SW 1271 (cell line): ENCODE measurements at regions not wholly inside any gene's neighbourhood (a gene's known extent, or its start where the extent isn't known, plus 50 kb on each side); places are given as distances from the start of the nearest gene placed in this dataset.

Experiments
- DNase-seq, 2 experiments: peaks; one replicate each; lab custom pipeline; 2025; lab: John Stamatoyannopoulos, UW

DNA sequence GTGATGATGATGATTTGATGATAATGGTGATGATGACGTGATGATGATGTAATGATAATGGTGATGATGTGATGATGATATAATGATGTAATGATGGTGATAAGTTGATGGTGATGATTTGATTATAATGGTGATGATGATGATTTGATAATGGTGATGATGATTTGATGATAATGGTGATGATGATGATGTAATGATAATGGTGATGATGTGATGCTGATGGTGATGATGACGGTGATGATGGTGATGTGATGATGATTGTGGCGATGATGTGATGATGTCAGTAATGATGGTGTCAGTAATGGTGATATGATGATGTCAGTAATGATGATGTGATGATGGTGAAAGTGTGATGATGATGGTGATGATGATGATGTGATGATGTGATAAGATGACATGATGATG lies 613.4 kb downstream of the AACS start:
- no peak for DNase-seq

DNA sequence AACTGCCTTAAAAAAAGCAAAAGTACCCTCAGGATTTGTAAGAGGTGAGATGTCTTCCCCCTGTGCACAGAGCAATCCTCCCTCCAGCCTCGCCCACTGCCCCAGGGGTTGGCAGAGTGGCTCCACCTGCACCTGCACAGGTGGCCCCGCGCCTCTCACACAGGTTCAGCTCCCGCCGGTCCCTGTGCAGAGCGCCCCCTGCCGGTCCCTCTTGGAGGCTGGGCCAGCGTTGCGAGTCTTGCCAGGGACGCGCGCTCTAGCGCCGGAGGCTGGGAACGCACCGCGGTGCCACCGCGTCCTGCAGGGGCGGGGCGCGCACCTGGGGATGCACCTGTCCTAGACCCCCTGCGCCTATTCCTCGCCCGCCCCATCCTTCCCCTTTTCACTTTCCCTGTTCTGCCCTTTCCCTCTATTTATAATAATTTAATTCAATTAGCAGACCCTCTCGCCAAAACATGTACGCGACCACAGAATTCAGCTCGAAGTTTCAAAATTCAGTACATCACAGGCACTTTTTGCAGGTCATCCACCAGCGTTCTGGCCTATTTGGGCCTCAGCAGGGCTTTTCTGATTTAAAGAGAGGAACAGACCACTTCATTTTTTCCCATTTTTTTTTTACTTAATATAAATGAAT lies 618.6 kb downstream of the AACS start:
- DNase-seq = no peak

DNA sequence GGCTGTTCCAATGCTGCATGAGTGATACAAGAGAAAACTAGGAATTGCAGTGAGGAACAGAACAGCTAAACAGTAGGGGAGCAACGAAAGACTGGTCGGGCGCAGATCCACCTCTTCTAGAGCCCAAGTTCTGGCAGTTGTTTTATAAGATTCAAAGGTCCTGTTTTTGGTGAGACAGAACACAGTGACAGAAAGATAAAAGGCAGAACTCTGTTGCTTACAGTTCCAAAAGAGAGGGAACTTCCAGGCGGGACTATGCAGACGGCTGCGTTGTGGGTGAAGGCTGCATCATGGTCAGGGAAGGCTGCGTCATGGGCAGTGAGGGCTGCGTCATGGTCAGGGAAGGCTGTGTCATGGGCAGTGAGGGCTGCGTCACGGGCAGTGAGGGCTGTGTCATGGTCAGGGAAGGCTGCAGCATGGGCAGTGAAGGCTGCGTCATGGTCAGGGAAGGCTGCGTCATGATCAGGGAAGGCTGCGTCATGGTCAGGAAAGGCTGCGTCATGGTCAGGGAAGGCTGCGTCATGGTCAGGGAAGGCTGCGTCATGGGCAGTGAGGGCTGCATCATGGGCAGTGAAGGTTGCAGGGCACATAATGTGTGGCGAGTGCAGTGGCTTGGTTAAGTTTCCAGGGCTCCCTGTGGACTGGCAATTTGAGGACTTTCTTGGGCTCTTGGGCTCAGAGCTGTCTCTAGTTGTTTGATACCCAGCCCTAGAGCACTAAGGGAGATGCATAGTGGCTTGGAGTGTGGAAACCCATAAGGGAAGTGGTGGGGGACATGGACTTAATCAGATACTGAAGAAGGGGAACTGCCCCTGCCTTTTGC lies 619.9 kb downstream of the AACS start:
- no peak for DNase-seq

DNA sequence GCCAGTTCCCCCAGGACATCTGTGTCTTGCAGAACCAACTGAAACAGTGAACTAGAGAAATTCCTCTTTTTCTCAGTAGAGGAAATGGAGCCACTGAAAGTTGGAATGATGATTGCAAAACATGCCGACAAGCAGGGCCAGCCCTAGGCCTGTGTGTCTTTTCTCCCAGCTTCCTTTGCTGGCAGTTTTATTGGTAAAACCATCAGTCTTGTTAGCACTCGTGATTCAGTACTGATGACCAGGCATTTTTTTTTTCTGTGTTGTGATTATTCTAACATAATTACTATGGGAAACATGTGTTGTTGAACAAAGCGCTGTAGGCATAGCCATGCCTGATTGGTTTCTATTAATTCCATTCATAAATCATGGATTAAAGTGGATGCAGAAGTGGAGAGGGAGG lies 620.7 kb downstream of the AACS start:
- DNase-seq = no peak

DNA sequence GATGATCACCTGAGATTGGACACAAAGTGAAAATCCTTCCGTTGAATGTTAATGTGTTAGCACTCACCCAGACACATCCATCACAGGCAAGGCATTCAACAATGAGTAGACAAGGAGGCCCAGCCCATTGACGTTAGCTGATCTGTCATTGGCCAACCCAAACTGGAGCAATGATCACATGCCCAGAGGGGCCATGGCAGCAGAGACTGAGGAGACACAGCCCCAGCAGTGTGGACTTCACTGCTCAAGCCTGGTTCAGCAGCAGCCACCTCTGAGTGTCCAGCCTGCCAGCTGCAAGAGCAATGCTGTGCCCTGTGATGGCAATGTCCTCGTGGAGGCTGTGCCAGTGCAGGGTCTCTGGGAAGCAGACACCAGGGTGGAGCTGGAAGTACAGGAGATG lies 622.2 kb downstream of the AACS start:
- no peak for DNase-seq

DNA sequence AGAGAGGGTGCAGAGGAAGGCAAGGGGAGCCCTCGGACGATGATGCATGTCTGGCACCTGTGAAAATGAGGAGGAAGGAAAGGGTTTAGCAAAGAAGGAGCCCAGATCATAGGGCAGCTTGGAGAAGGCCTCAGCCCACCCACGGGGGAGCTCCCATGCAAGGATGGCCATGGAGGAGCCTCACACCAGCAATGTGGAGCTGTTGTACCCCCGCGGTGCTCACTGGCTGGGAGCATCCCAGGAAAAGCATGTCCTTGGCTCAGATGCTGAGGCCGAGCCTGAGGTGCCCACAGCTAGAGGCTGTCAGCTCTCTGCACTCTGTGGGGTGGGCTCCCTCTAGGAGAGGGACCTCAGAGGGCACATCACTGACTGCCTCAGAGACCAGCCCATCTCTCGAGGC lies 622.6 kb downstream of the AACS start:
- DNase-seq = no peak

DNA sequence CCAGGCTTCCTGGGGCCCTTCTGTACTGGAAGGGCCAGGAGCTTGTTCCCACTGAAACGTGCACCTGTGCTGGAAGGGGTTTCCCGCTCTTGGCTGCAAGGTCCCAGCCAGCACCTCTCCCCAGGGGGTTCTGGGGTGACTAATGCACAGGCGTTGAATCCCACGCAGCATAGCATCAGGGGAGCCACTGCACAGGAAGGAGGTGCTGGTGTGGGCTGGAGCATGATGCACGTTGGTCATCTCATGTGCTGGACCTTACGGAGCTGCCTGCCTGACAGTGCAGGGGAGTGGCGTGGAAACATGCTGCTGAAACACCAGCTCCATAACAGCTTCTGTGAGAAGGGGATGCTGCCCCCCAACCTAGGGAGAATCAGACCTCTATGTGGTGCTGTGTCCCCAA lies 623.0 kb downstream of the AACS start:
- no peak for DNase-seq

DNA sequence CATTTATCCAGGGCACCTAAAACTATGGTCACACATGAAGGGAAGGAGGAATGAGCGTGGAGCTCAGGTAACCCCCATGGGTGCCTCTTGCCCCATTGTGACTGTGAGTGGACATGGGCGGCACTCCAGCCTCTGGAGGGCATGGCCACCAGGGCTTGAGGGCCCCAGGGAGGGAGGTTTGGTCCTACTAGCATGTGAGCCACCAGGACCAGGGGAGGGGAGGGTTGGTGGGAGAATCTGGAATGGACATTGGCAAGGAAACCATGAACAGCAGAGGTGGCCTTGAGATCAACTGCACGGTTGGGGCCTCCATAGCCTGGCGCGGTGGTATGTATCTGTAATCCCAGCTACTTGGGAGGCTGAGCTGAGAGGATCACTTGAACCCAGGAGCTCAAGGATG lies 623.6 kb downstream of the AACS start:
- DNase-seq = no peak

DNA sequence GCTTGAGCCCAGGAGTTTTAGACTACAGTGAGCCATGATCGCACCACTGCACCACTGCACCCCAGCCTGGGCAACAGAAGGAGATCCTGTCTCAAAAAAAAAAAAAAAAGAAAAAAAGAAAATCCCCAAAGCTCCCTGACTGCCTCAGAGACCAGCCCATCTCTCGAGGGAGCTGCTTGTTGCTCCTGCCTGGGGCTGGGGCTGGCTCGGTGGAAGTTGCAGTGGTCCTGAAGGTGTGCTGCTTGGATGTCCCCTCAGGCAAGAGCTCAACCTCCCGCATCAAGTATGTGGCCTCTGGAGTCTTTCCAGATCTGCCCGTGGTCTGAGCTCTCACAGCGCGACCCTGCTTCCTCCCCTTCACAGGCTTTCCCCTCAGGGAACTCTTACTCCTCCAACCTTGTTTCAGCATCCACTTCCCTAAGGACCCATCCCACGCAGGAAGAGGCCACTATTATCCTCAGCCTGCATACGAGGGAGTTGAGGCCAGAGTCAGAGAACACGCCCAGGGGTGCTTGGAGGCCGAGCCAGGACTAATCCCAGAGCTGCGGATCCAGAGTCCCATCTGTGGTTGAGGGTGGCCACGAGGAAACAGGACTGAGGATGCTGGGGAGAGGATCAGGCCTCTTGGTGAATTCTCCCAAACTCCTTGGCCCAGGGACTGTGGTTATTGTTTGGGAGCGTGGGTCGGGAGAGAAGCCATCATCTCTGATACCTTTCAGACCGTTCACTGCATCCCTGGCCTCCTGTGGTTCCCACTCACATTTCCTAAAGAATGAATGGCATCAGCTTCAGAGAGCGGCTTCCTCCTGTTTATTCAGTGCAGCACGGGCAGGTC lies 624.6 kb downstream of the AACS start:
- DNase-seq = no peak

DNA sequence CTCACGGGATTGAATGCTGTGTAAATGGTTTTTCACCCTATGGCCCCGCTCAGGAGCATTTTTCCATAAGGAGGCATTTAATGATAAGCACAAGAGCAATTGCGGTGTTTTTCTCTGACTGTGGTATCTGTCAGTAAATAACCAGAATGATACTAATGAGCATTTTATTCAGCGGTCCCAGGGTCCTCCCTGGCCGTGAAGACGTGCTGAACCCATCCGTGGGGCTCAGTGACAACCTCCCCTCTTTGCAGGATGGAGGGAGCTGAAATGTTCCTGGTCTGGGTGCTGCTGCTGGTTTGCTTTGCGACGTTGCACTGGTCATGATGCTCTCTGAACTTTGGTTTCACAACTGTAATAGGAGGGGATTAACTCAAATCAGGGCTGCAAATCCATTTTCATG lies 625.6 kb downstream of the AACS start:
- DNase-seq = no peak

DNA sequence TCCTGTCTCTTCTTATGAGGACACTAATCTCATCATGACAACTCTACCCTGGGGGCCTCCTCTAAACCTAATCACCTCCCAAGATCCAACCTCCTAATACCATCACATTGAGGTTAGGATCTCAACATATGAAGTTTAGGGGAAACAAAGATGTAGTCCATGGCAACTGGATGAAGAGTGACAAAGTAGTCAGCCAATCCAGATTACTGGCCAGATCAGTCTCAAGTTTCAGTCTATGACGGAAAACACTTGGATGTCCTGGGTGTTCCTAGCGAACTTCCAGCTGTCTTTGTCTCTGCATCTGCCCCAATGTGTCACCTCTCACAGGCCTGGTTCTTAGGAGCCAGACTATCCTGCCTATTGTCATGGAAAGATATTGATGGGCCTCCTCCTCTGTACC lies 630.8 kb downstream of the AACS start:
- DNase-seq = no peak

DNA sequence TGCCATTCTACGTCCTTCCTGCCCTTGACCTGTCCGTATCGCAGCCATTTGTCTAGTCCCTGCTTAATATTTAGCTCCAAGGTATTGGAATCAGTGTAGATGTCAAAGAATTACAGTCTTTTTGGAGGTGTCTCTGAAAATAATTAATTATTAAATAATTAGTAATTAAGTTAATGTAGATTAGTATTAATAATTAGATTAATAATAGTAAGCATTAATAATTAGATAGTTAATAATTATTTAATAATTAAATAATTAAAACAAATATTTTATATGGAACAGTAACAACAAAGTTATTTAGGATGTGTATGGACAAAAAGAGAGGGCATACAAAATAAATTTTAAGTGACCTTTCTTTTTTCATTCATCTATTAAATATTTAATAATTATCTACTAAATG lies 639.6 kb downstream of the AACS start:
- no peak for DNase-seq

DNA sequence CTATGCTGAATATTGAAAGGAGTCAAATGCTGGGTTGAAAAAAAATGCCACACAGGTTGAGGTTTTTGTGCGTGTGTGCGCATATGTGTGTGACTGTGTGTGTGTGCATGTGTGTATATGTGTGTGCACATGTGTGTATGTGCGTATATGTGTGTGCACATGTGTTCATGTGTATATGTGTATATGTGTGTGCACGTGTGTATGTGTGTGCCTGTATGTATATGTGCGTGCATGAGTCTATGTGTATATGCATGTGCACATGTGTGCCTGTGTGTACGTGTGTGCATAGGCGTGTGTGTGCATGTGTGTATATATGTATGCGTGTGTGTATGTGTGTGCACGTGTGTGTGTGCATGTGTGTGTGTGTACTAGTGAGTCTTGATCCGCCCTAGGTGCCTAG lies 655.7 kb downstream of the AACS start:
- DNase-seq = no peak

DNA sequence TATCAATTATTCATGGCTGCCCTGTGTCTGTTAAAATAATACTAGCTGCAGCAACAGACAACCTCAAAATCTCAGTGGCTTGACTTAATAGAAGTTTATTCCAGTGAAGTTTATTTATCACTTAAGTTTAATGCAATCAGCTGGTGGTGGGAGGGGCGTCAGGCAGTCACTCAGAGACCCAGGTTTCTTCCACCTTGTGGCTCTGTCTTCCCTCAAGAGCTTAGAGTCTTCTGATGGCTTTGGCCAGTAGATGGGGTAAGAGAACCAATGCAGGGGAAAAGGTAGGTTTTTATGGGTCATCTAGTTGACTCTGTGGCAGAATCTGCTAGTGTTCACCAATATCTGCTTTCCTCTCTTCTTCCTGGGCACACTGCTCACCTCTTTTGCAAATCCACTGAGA lies 668.9 kb downstream of the AACS start:
- no peak for DNase-seq

DNA sequence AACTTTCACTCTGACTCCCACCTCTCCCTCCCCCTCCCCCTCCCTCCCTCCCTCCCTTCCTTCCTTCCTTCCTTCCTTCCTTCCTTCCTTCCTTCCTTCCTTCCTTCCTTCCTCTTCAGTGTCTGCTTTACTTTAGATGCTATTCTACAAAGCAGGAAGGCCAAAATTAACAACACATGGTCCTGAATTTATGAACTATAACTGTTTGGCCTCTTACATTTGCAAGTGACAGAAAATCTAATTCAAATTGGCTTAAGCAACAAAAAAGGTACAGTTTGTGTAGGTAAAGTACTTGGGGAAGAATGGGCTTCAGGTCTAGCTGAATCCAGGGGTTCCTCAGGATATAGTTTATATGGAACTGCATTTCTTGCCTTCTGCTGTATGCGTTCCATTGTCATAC lies 673.0 kb downstream of the AACS start:
- DNase-seq = no peak

DNA sequence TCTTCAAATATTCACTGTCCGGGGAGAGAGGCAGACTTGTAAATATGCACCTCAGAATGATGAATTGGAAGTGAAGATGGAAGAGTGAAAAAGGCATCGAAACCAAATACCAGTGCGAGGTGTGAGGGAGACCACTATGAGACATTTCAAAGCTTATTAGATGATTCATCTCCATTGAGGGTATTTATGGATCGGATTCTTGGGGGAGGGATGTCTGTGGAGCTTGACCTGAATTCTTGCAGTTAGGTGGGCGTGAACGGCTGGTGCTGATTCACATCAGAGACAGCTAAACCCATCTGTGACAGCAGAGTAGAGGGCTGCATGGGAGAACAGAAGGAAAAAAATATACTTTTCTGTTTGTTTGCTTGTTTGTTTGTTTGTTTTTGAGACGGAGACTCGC lies 677.2 kb downstream of the AACS start:
- DNase-seq = no peak

DNA sequence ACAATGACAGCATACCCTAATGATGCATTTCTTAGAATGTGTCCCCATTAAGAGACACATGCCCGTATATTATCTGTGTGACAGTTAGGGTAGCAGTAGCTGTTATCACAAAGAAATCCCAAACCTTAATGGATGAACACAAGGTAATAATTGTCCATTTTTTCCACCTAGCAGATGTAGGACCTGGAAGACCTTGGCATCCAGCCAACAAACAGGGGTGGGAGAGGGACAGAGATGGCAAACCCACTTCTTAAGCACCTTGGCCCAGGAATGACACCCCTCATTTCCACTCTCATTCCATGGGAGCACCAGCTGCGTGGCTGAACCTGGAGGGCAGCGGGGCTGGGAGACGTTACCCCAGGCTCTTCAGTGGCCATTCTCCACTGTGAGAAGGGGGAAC lies 679.0 kb downstream of the AACS start:
- no peak for DNase-seq

DNA sequence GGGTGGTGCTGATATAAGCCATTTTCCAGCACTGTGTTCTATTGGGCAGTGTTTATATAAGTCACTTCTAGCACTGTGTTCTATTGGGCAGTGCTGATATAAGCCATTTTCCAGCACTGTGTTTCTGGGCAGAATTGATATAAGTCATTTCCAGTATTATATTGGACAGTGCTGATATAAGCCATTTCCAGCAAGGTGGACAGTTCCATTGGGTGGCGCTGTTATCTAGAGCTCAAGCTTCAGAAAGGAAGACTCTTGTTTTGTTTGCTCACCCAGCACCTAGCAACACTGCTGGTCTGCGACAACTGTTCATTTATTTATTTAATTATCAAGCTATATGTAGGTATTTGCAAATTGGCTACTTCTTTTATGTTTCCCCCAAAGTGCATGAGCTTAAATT lies 690.3 kb downstream of the AACS start:
- DNase-seq = no peak

DNA sequence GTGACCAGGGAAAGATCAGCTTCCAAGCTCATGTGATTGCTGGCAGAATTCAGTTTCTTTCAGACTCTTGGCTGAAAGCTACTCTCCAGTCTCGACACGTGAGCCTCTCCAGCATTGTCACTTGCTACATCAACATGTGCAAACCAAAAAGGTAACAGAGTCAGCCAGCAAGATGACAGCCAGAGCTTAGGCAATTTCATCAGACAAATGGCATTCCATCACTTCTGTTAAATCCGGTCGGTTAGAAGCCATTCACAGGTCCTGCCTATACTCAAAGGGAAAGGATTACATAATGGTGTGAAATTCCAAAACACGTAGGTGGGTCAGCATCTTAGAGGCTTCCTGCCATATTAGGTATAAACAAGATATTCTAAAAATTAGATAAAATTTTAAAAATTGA lies 700.9 kb downstream of the AACS start:
- DNase-seq = no peak

DNA sequence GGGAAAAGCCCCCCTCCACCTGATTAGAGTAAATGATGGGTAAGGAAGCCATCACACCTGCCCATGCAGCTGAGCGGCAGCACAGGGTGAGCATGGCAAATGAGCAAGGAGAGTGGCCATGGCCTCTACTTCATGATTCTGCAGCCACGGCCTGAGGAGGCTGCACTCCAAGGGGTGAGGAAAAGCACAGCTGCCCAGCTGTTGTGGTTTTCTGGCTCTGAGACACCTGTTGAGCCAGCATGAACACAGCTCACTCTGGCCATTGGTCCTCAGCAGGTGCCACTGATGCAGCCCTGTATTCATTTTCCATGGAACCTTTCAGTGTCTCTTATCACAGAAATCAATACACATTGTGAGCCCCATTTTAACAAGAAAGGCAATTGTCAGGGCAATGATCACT lies 707.2 kb downstream of the AACS start:
- DNase-seq = no peak

DNA sequence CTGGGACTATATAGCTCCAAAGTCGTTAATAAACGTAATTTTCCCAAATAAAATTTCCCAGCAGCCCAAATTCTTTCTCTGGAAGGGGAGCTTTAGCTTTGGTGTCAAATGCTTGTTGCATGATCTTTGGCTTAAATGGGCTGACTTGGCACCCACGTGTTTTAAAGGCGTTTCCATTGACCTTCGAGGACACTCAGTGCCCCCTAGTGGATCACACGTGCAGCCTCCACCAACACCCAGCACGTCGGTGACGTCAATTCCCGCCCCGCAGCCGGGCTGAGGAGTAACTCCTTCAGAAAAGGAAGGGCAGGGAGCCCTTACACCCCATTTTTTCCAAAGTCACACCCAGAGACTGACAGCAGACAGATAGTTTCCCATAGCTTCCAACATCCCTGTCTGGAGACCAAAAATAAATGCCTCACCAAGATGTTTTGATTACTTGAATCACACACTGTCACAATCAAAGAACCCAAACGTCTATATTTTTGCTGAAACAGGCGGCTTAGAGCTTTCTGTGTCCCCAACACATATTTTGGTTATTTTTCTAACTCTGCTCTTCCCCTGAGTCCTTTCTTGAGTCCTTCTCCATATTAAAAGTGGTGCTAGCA lies 707.9 kb downstream of the AACS start:
- no peak for DNase-seq

DNA sequence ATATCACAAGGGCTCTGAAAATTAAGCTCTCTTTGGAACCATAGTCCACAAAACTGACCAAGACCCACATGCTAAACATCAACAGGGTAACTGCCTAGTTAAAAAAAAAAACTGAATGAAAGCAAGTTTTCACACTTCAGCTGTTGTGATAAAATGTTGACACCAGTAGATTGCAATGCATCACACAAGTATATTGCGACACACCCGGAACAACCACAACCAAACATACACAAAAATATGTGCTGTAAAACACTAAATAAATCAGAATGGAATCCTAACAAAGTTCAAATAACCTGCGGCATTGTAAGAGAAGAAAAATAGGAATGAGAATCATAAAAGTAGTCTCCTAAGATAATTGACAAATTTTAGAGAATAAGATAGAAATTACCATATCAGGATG lies 710.3 kb downstream of the AACS start:
- DNase-seq = no peak

DNA sequence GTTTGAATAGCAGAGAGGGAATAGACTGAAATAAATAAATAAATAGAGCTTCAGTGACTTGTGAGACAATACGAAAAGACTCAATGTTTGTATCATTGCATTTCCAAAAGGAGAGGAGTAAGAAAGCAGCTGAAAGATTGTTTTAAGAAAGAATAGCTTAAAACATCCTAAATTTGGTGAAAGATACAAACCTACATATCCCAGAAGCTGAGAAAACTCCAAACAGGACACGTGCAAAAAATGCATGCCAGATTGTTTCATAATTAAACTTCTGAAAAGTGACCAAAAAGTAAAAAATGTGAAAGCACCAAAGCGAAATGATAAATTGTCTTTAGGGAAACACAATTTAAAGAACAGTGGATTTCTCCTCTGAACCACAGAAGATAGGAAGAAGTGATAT lies 711.0 kb downstream of the AACS start:
- no peak for DNase-seq
